ENCODE measurements at regions not wholly inside any gene's neighbourhood (a gene's known extent, or its start where the extent isn't known, plus 50 kb on each side); places are given as distances from the start of the nearest gene placed in this dataset.

- peaks cover 4% of the 10 kb centered on the region for H3K4me1 ChIP-seq (ENCODE audit: insufficient read depth)
- intact Hi-C loops (cut with DNase I) = no loop called here
- DNase-seq = no peak
- no peak overlapping the region for H3K4me3 ChIP-seq
- no peaks in the 10 kb centered on the region for H3K27me3 ChIP-seq
- H3K36me3 ChIP-seq = no peaks in the 10 kb centered on the region
- no peak for TF ChIP-seq POLR2A (IDR thresholded peaks at IDR 0.05)
- no peak for TF ChIP-seq EP300 (IDR thresholded peaks at IDR 0.05)
- peak overlapping the region in 1 of 2 donors; percentile 29 for H3K27ac ChIP-seq
- no peaks in the 10 kb centered on the region for H3K9me3 ChIP-seq
These were observed 66.1 kb upstream of the CDC42EP3 start for GRCh38 chr2:37737507-37737906.

GRCh38 chr2:37738266-37738885 is 66.9 kb upstream of the CDC42EP3 start:
- TF ChIP-seq CTCF (IDR thresholded peaks at IDR 0.05) (no peak), EP300 (IDR thresholded peaks at IDR 0.05) (no peak), POLR2A (IDR thresholded peaks at IDR 0.05) (no peak)
- Histone ChIP-seq H3K4me1 (ENCODE audit: insufficient read depth) (peaks cover 4% of the 10 kb centered on the region), H3K4me3 (no peak overlapping the region), H3K27ac (no peak overlapping the region), H3K9me3 (no peaks in the 10 kb centered on the region), H3K27me3 (no peaks in the 10 kb centered on the region), H3K36me3 (no peaks in the 10 kb centered on the region)
- 93 to 96% (median 96%) methylated on average over 5 of the region's 5 CpGs for WGBS, 3 donors
- intact Hi-C loops (cut with DNase I) = no loop called here
- DNase-seq = no peak

GRCh38 chr2:37739153-37739552 is 67.7 kb upstream of the CDC42EP3 start:
- DNase-seq = no peak
- Histone ChIP-seq H3K27me3 (no peaks in the 10 kb centered on the region), H3K4me1 (ENCODE audit: insufficient read depth) (peaks cover 4% of the 10 kb centered on the region)

GRCh38 chr2:37740164-37740739 is 68.8 kb upstream of the CDC42EP3 start:
- Histone ChIP-seq H3K4me1 (ENCODE audit: insufficient read depth) (peaks cover 2% of the 10 kb centered on the region), H3K27me3 (no peaks in the 10 kb centered on the region)
- WGBS, 3 donors = 73 to 80% (median 75%) methylated on average over 3 of the region's 3 CpGs

More at GRCh38 chr2:37739153-37739552, 67.7 kb upstream of the CDC42EP3 start:
- WGBS, 3 donors = 98 to 100% (median 98%) methylated on average over 4 of the region's 4 CpGs
- Histone ChIP-seq H3K9me3 (no peaks in the 10 kb centered on the region), H3K36me3 (no peaks in the 10 kb centered on the region), H3K27ac (no peak overlapping the region), H3K4me3 (no peak overlapping the region)
- no peak for TF ChIP-seq POLR2A (IDR thresholded peaks at IDR 0.05)
- no peak for TF ChIP-seq EP300 (IDR thresholded peaks at IDR 0.05)
- no peak for TF ChIP-seq CTCF (IDR thresholded peaks at IDR 0.05)
- intact Hi-C loops (cut with DNase I) = no loop called here

More at GRCh38 chr2:37740164-37740739, 68.8 kb upstream of the CDC42EP3 start:
- intact Hi-C loops (cut with DNase I) = no loop called here
- no peak for DNase-seq
- H3K36me3 ChIP-seq = no peaks in the 10 kb centered on the region
- no peak overlapping the region for H3K27ac ChIP-seq
- H3K4me3 ChIP-seq = no peak overlapping the region
- no peaks in the 10 kb centered on the region for H3K9me3 ChIP-seq
- TF ChIP-seq EP300 (IDR thresholded peaks at IDR 0.05) = no peak
- TF ChIP-seq CTCF (IDR thresholded peaks at IDR 0.05) = no peak
- TF ChIP-seq POLR2A (IDR thresholded peaks at IDR 0.05) = no peak

Measured in ovary (tissue), 7 donors.